Caco-2 (cell line): ENCODE measurements at regions not wholly inside any gene's neighbourhood (a gene's known extent, or its start where the extent isn't known, plus 50 kb on each side); places are given as distances from the start of the nearest gene placed in this dataset.

ENCODE experiments used
- BruUV-seq: library from RNA; stranded (reverse); fragments of 400-500 nt; replicated peaks from 2 replicates; lab custom pipeline; 2021; lab: Mats Ljungman, UMichigan
- CTCF ChIA-PET: fragments of 300-600 bp; sonication (Branson Sonifier 250); formaldehyde crosslinking; loops from one replicate; lab custom pipeline; 2022; ENCODE audit warnings: antibody characterized with exemption; lab: Charles Lee
- POLR2A ChIA-PET: fragments of 300-600 bp; sonication (Branson Sonifier 250); formaldehyde crosslinking; loops from one replicate; lab custom pipeline; 2022; ENCODE audit warnings: antibody characterized with exemption; lab: Charles Lee
- DNase-seq, 2 experiments: peaks; one replicate each; pipeline versions ENCODE4 v3.0.0 to v3.0.0-alpha.2; 2020 to 2022
- H3K27me3 ChIP-seq: replicated peaks from 2 replicates; pipeline ENCODE4 v1.6.0; 2011; ENCODE audit warnings: low read length; ENCODE audit not compliant: control insufficient read depth, insufficient read depth
- H3K36me3 ChIP-seq: 2 replicates; pipeline ENCODE4 v1.5.1; 2011; ENCODE audit warnings: low read length; ENCODE audit not compliant: control insufficient read depth, insufficient read depth
- H3K4me1 ChIP-seq: fragments of 250-450 bp; sonication (Bioruptor Pico); 2 replicates; pipeline ENCODE4 v1.5.1; 2020; ENCODE audit warnings: mild to moderate bottlenecking
- H3K4me3 ChIP-seq: 2 replicates; pipeline ENCODE4 v1.5.1; 2011; ENCODE audit warnings: low read depth, mild to moderate bottlenecking, control low read depth, low read length
- H3K9me3 ChIP-seq: fragments of 250-450 bp; sonication (Bioruptor Pico); 2 replicates; pipeline ENCODE4 v1.5.1; 2020; ENCODE audit warnings: mild to moderate bottlenecking, moderate library complexity
- H3K27ac Mint-ChIP-seq: one replicate; pipeline ENCODE4 v1.8.0; 2022; ENCODE audit warnings: mixed read lengths; ENCODE audit not compliant: unreplicated experiment
- H3K27me3 Mint-ChIP-seq: one replicate; pipeline ENCODE4 v1.8.0; 2022; ENCODE audit warnings: mixed read lengths; ENCODE audit not compliant: insufficient read depth, unreplicated experiment
- H3K36me3 Mint-ChIP-seq: one replicate; pipeline ENCODE4 v1.8.0; 2022; ENCODE audit warnings: mild to moderate bottlenecking, mixed read lengths; ENCODE audit not compliant: insufficient read depth, unreplicated experiment
- H3K4me1 Mint-ChIP-seq: one replicate; pipeline ENCODE4 v1.8.0; 2022; ENCODE audit warnings: low read depth, mixed read lengths; ENCODE audit not compliant: unreplicated experiment
- H3K4me3 Mint-ChIP-seq: one replicate; pipeline ENCODE4 v1.8.0; 2022; ENCODE audit warnings: mild to moderate bottlenecking, moderate library complexity, mixed read lengths; ENCODE audit not compliant: unreplicated experiment
- H3K9me3 Mint-ChIP-seq: one replicate; pipeline ENCODE4 v1.8.0; 2022; ENCODE audit warnings: mixed read lengths; ENCODE audit not compliant: unreplicated experiment
- CTCF ChIP-seq, 2 experiments: fragments of 200-600 bp in 1 of 2; IDR thresholded peaks; 1 replicate in 1 of 2; 2 replicates in 1 of 2; pipeline versions ENCODE4 v1.5.1 to v1.8.0; 2011 to 2022; ENCODE audit warnings: antibody characterized with exemption in 1 of 2, control low read depth in 1 of 2, inconsistent platforms in 1 of 2, low read depth in 1 of 2, low read length in 1 of 2, mild to moderate bottlenecking in 1 of 2, moderate library complexity in 1 of 2; ENCODE audit not compliant: insufficient read depth in 1 of 2, severe bottlenecking in 1 of 2, unreplicated experiment in 1 of 2
- intact Hi-C: fragments of 100-400 bp; cut with micrococcal nuclease; formaldehyde crosslinking; loops from one replicate; pipeline ENCODE4 v1.10.0; 2022; ENCODE audit not compliant: unreplicated experiment

GRCh38 chr5:68793993-68794392 lies 299.8 kb upstream of the SLC30A5 start:
- no peak overlapping the region for H3K4me3 ChIP-seq
- ChIA-PET POLR2A (no interaction called here), CTCF (no interaction called here)
- H3K27me3 ChIP-seq: no peaks in the 10 kb centered on the region
- no peak for DNase-seq
- BruUV-seq: no TSS peak
- Mint-ChIP-seq H3K9me3 (no peaks in the 10 kb centered on the region), H3K36me3 (no peaks in the 10 kb centered on the region), H3K27me3 (peaks cover 16% of the 10 kb centered on the region), H3K4me1 (no peaks in the 10 kb centered on the region), H3K27ac (no peak overlapping the region), H3K4me3 (no peak overlapping the region)
- intact Hi-C loops: no loop called here
- no peaks in the 10 kb centered on the region for H3K9me3 ChIP-seq
- H3K4me1 ChIP-seq: no peaks in the 10 kb centered on the region
- no peak for TF ChIP-seq CTCF (IDR thresholded peaks at IDR 0.05; ENCODE audit: insufficient read depth in 1 of 2, low read depth in 1 of 2, low read length in 1 of 2, severe bottlenecking in 1 of 2, unreplicated experiment in 1 of 2)
- no peaks in the 10 kb centered on the region for H3K36me3 ChIP-seq

GRCh38 chr5:68795190-68795589 lies 298.6 kb upstream of the SLC30A5 start:
- CTCF ChIA-PET: no interaction called here
- no peaks in the 10 kb centered on the region for H3K9me3 Mint-ChIP-seq

GRCh38 chr5:68798877-68799843 lies 294.7 kb upstream of the SLC30A5 start:
- H3K4me3 Mint-ChIP-seq: no peak overlapping the region
- Histone ChIP-seq H3K9me3 (no peaks in the 10 kb centered on the region), H3K4me3 (no peak overlapping the region), H3K4me1 (no peaks in the 10 kb centered on the region), H3K27me3 (no peaks in the 10 kb centered on the region), H3K36me3 (no peaks in the 10 kb centered on the region)
- CTCF ChIA-PET: no interaction called here
- no peak for TF ChIP-seq CTCF (IDR thresholded peaks at IDR 0.05; ENCODE audit: insufficient read depth in 1 of 2, low read depth in 1 of 2, low read length in 1 of 2, severe bottlenecking in 1 of 2, unreplicated experiment in 1 of 2)
- no peaks in the 10 kb centered on the region for H3K4me1 Mint-ChIP-seq
- POLR2A ChIA-PET: no interaction called here
- intact Hi-C loops: no loop called here
- peaks cover 11% of the 10 kb centered on the region for H3K27me3 Mint-ChIP-seq
- no peak overlapping the region for H3K27ac Mint-ChIP-seq
- no peaks in the 10 kb centered on the region for H3K9me3 Mint-ChIP-seq
- no TSS peak for BruUV-seq
- DNase-seq: no peak
- no peaks in the 10 kb centered on the region for H3K36me3 Mint-ChIP-seq

More at GRCh38 chr5:68795190-68795589, 298.6 kb upstream of the SLC30A5 start:
- Mint-ChIP-seq H3K36me3 (no peaks in the 10 kb centered on the region), H3K27ac (no peak overlapping the region), H3K4me1 (no peaks in the 10 kb centered on the region), H3K27me3 (peaks cover 14% of the 10 kb centered on the region), H3K4me3 (no peak overlapping the region)
- Histone ChIP-seq H3K27me3 (no peaks in the 10 kb centered on the region), H3K4me3 (no peak overlapping the region), H3K4me1 (no peaks in the 10 kb centered on the region), H3K36me3 (no peaks in the 10 kb centered on the region), H3K9me3 (no peaks in the 10 kb centered on the region)
- POLR2A ChIA-PET: no interaction called here
- no peak for DNase-seq
- TF ChIP-seq CTCF (IDR thresholded peaks at IDR 0.05; ENCODE audit: insufficient read depth in 1 of 2, low read depth in 1 of 2, low read length in 1 of 2, severe bottlenecking in 1 of 2, unreplicated experiment in 1 of 2): no peak
- intact Hi-C loops: no loop called here
- no TSS peak for BruUV-seq
